HG03432 (cell line): ENCODE measurements at regions not wholly inside any gene's neighbourhood (a gene's known extent, or its start where the extent isn't known, plus 50 kb on each side); places are given as distances from the start of the nearest gene placed in this dataset.
"Not testable (repeated sequence)": the region's sequence is repeated elsewhere in the genome, so short reads cannot be mapped to it uniquely, and the experiment has no call there.

Experiments
- ATAC-seq: cut with Tn5 transposase; IDR thresholded peaks from one replicate; pipeline ENCODE4 v1.9.1; 2021; ENCODE audit warnings: mild to moderate bottlenecking, moderate library complexity; ENCODE audit not compliant: unreplicated experiment

GRCh38 chr13:60701895-60702294 lies 304.9 kb downstream of the TDRD3 start:
- no peak for ATAC-seq

- ATAC-seq = no peak
Observed at GRCh38 chr13:60700994-60701393, 304.0 kb downstream of the TDRD3 start.

GRCh38 chr13:60699636-60700035 lies 302.6 kb downstream of the TDRD3 start:
- no peak for ATAC-seq

DNA sequence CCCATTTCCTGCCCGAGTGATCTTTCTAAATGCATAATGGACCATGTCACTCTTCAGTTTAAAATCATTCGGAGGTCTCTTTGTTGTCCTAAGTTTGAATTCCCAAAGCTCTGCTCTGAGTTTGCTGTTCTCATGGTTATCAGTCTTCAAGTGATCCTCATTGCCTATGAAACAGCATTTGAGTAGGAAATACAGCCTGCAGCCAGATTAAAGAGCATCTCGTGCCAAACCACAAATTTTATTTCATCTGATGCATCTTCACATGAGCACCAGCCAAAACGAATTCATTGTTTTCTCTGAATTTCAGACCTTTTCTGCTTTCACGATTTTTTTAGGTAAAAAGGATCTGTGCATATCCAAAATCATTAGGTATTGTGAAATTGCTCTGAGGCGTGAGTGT lies 299.6 kb downstream of the TDRD3 start:
- no peak for ATAC-seq

DNA sequence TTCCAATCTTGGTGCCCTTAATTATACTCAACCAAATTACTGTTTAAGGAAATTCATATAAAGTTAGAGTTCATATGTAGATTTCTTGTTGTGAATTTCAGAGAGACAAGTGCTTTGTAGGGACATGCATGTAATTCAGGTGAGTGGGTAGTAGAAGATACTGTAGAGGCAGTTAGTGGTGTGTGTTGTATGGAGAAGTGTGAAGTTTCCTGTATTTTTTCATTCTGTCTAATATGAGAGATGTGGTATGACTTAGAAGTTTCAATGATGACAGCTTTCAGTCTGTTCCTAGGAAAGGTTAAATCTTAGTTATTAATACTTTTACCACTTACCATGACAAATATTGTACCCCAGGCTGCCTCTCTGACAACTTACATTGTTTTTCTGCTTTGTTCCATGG lies 294.2 kb downstream of the TDRD3 start:
- no peak for ATAC-seq

DNA sequence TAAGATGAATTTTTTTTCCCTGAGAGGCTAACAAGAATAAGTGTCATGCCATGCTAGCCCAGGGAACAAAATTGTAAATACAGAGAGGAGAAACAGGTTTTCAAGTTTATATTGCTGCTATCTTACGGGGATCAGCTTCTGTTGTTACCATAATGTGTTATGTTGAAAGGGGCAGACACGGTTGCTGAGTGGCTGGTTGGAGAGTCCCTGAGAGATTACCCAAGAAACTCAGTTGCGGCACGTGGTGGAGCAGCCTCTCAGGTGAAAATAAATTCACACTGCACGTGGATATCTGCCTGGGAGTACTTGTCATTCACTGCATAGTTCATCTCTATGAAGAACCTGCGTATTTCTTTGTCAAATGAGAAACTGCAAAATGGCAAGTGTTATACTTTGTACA lies 293.6 kb downstream of the TDRD3 start:
- ATAC-seq = no peak

GRCh38 chr13:60689571-60689970 lies 292.6 kb downstream of the TDRD3 start:
- ATAC-seq = peak; percentile 61

DNA sequence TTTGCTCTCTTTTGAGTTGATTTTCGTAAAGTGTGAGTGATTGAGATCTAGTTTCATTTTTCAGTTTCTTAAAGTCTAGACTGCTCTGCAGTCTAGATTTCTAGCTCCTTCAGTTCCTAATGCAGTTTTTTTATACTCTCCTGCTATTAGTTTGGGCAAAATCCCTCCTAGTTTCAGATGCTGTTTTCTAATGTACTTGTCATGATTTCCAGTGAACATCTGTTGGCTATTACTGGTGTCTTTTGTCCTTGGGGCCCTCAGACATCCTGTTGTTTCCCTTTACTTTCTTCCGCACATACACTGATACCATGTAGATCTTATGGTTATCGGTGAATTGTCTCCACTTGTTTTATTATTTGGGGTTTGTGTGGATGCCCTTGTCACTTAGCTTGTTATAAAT lies 292.1 kb downstream of the TDRD3 start:
- no peak for ATAC-seq

GRCh38 chr13:60679928-60680694 lies 283.1 kb downstream of the TDRD3 start:
- no peak for ATAC-seq

GRCh38 chr13:60679131-60679530 lies 282.1 kb downstream of the TDRD3 start:
- no peak for ATAC-seq

DNA sequence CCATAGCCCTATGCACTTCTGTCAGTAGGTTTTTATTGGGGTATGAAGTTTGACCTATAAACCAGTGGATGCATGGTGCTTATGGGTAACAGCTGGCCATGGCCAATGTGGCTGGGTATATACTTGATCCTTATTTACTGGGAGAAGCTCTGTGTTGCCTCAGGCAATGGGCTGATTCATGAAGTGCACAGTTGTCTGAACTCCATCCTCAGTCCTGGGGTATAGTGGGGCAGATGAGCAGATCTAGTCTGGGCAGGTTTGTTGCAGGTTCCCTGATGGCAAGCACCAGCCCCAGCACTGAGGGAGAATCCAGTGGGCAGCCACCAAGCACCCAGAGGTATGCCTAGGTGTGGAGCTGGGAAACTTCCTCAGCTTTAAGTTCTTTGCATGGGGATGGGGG lies 274.4 kb downstream of the TDRD3 start:
- no peak for ATAC-seq

- ATAC-seq = peak; percentile 19
Observed at GRCh38 chr13:60663788-60664187, 266.8 kb downstream of the TDRD3 start.

GRCh38 chr13:60662595-60662994 lies 265.6 kb downstream of the TDRD3 start:
- peak; percentile 80 for ATAC-seq

- no peak for ATAC-seq
Observed at GRCh38 chr13:60661521-60661920, 264.5 kb downstream of the TDRD3 start.

DNA sequence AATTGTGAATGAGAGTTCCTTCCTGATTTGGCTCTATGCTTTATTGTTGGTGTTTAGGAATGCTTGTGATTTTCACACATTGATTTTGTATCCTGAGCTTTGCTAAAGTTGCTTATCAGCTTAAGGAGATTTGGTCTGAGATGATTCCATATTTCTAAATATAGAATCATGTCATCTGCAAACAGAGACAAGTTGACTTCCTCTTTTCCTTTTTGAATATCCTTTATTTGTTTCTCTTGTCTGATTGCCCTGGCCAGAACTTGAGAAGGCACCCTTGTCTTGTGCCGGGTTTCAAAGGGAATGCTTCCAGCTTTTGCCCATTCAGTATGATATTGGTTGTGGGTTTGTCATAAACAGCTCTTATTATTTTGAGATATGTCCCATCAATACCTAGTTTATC lies 260.6 kb downstream of the TDRD3 start:
- not testable (repeated sequence) for ATAC-seq

DNA sequence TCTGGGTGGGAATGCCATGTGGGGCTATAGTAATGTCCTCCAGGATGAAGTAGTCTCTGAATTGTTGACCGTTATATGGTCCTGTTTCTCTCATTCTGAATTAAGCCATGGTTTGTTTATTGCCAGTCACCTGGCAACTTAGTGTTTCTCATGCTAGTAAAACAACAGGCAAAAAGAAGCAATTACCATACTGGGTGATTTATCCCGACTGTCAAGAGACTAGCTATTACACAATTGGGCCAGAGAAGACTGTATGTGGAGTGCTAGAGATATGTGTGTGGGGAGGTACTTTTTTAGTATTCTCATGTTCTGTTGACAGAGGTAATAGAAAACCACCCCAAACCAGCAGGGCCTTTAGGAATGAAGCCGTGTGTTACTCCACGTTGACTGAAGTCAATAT lies 258.2 kb downstream of the TDRD3 start:
- no peak for ATAC-seq

DNA sequence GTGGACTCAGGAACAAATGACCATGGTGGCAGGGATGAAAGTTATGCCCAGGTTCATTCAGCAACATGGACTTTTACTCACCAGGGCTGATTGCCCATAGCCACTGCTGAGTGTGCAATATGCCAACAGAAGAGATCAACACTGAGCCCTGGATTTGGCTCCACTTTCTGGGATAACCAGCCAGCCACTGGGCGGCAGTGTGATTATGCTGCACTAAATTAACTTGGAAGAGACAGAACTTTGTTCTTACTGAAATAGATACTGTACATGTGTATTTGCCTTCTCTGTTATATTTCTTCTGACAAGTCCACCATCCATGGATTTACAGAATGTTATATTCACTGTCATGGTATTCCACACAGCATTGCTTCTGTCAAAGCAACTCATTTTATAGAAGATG lies 257.4 kb downstream of the TDRD3 start:
- ATAC-seq = no peak

DNA sequence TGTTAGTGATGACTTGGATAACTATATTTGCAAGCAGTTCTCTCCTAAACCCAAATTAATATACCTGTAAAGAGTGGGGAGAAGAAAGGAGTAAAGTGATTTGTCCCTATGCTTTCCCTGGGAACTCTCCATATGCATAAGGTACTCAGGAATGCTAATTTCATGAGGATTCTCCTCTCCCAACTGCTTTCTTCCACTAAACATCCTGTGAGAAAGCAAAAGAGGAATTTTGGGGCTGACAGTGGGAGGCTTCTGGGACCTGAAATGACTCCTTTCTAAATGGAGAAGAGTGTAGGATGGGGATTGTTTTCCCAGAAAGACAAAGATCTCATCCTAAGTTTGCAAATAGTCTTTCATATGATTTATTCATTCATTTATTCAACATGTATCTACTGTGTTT lies 250.5 kb downstream of the TDRD3 start:
- ATAC-seq = no peak

GRCh38 chr13:60646620-60647019 lies 249.6 kb downstream of the TDRD3 start:
- no peak for ATAC-seq

- peak; percentile 78 for ATAC-seq
Observed at GRCh38 chr13:60645676-60646075, 248.7 kb downstream of the TDRD3 start.

- no peak for ATAC-seq
Observed at GRCh38 chr13:60642552-60642951, 245.5 kb downstream of the TDRD3 start.

DNA sequence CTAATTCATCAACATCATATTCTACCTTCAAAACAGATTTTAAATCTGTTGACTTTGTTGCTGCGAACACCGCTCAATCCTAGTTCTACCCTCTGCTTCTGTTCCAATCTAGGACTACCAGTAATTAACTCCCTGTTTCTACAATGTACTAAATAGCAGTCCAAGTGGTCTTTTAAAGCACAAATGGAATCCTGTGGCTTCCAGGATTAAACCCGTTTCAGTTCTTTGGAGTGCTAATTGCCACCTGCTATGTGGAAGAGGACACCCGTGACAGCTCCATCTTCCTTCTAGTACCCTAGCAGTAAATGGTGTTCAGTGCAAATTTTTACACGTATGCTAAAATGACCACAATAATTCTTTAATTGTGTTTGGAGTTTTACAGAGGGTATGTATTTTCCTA lies 232.1 kb downstream of the TDRD3 start:
- ATAC-seq = no peak

DNA sequence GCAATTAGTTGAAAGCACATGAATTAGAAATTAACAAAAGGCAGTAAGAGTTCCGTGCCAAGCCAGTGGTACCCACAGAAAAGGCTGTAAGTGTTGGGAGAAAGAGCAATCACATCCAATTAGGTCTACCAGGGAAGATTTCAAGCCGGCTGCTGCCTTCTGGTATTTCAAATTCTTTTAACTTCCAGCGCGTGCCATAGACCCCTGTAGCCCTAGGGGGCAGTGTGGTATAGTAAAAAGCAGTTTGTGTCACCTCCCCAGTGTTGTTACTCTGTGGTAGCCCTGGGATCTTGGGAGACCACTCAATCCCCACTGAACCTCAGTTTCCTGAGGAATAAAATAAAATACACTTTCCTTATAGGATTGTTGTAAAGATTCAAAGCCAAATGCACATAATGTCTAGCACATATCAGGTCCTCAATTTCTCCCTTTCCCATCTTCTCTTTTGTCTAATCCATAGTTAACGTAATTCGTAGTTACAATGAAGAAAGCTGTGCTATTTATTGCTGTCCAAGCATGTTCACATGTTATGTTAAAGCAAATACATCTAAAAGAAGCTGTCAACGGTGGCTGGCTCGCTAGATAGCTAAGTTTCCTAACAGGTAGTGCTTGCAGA lies 230.2 kb downstream of the TDRD3 start:
- peak; percentile 86 for ATAC-seq
